ENCODE measurements at regions not wholly inside any gene's neighbourhood (a gene's known extent, or its start where the extent isn't known, plus 50 kb on each side); places are given as distances from the start of the nearest gene placed in this dataset.

DNA sequence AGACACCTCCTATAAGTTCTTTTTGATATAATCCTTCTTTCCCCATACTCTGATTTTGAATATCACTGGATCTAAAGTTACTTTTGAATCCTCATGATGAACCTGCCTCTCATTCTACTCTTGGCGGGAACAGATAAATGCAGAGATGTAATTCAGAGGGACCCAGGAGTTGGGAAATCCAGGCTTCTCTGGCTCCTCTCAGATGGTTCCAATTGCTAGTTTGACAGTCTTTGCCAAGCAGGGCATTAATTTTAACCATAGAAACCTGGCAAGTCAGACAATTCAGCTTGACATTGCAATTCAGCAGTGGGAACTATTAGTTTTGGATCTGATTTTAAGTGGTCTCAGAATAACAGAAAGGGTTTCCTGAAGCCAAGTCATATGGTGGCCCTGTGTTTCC, 67.3 kb upstream of the KLF12 start:
- intact Hi-C loops (cut with DNase I; ENCODE audit: low total_unique reads), result no loop called here
- Histone ChIP-seq H3K9me3 (no peaks in the 10 kb centered on the region), H3K4me3 (no peak overlapping the region), H3K36me3 (no peaks in the 10 kb centered on the region), H3K27me3 (no peaks in the 10 kb centered on the region), H3K4me1 (peaks cover 0 to 3% of the 10 kb centered on the region in 2 donors), H3K27ac (no peak overlapping the region)
- no peak for DNase-seq (ENCODE audit: low spot score in 2 of 2)
- TF ChIP-seq POLR2AphosphoS5 (IDR thresholded peaks at IDR 0.05) (no peak), POLR2A (IDR thresholded peaks at IDR 0.05) (no peak)
- TF ChIP-seq, protein P1, sequence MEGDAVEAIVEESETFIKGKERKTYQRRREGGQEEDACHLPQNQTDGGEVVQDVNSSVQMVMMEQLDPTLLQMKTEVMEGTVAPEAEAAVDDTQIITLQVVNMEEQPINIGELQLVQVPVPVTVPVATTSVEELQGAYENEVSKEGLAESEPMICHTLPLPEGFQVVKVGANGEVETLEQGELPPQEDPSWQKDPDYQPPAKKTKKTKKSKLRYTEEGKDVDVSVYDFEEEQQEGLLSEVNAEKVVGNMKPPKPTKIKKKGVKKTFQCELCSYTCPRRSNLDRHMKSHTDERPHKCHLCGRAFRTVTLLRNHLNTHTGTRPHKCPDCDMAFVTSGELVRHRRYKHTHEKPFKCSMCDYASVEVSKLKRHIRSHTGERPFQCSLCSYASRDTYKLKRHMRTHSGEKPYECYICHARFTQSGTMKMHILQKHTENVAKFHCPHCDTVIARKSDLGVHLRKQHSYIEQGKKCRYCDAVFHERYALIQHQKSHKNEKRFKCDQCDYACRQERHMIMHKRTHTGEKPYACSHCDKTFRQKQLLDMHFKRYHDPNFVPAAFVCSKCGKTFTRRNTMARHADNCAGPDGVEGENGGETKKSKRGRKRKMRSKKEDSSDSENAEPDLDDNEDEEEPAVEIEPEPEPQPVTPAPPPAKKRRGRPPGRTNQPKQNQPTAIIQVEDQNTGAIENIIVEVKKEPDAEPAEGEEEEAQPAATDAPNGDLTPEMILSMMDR (IDR thresholded peaks at IDR 0.05), result no peak

DNA sequence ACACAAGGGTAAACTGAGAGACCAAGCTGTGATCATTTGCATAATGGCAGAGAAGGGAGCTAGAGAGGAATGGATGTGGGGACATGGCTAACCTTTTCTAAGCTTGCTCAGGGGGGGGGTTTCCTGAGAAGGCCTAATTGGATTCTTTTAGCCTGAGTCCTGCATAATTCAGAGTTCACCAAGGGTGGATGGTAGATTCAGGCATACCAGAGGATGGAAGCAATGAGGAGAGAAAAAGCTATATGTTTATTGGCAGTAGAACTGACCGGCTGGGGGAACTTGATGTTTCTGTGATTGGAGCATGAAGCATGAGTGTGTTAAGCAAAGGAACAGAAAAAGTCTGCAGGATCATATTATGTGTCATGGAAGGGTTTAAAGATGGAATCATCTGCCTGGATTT, 65.9 kb upstream of the KLF12 start:
- H3K9me3 ChIP-seq, result no peaks in the 10 kb centered on the region
- no peaks in the 10 kb centered on the region for H3K27me3 ChIP-seq
- TF ChIP-seq POLR2AphosphoS5 (IDR thresholded peaks at IDR 0.05), result no peak
- TF ChIP-seq POLR2A (IDR thresholded peaks at IDR 0.05), result no peak
- TF ChIP-seq, protein P1 (IDR thresholded peaks at IDR 0.05), result no peak
- no peak overlapping the region for H3K4me3 ChIP-seq
- H3K4me1 ChIP-seq, result no peaks in the 10 kb centered on the region
- DNase-seq (ENCODE audit: low spot score in 2 of 2), result no peak
- intact Hi-C loops (cut with DNase I; ENCODE audit: low total_unique reads), result no loop called here
- no peak overlapping the region for H3K27ac ChIP-seq
- H3K36me3 ChIP-seq, result no peaks in the 10 kb centered on the region

DNA sequence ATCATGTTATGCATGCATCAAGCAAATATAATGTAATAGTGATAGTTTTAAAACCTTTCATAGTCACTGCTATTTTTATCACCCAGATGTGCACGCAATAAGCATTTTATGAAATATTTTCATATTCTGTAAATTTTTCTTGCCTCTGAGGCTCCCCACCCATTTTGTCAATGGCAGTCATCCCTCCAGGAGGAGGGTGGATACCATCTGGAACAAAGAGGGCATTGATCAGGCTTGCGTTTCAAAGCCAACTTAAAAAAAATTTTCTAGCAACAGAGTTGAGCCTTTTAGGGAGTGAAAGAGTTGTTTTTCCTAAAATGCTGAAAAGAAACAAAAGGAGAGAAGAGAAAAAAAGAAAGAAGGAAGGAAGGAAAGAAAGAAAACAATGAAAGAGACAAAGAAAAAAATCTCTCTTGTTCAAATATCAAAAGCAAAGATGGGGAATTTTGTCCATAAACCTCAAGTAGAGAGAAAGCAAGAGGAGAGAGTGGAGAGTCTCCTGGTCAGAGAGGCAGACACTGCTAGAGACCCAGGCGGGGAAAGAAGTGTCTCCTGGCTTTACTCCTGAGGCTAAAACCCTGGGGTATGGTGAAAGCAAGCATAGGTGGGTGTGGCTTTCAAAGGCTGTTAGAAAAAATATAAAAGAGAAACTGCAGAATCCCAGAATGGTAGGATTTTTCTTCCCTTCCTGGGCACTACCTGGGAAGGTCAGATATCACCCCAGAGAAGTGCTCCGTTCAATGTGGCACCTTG, 63.6 kb upstream of the KLF12 start:
- Histone ChIP-seq H3K27me3 (no peaks in the 10 kb centered on the region), H3K36me3 (no peaks in the 10 kb centered on the region), H3K27ac (no peak overlapping the region), H3K4me3 (no peak overlapping the region), H3K4me1 (no peaks in the 10 kb centered on the region), H3K9me3 (no peaks in the 10 kb centered on the region)
- no peak for DNase-seq (ENCODE audit: low spot score in 2 of 2)
- intact Hi-C loops (cut with DNase I; ENCODE audit: low total_unique reads), result no loop called here
- TF ChIP-seq POLR2AphosphoS5 (IDR thresholded peaks at IDR 0.05), result no peak
- no peak for TF ChIP-seq POLR2A (IDR thresholded peaks at IDR 0.05)
- TF ChIP-seq, protein P1 (IDR thresholded peaks at IDR 0.05), result no peak

DNA sequence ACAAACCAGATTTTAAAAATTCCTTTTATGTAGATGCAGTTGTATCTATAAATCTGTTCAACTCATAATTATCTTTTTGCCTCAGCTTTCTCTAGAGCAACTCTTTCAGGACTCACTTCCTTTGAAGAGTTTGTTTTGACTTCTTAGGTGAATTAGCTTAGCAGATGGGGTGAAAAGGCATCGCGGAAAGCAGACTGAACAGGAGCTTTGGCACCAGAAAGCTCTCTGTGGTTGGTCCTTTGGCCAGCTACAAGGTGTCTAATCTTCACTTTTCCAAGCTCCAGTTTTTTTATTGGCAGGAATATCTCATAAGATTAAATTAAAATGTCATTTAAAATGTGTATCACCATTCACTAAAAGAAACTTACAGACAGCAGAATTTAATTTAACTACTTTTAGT, 60.6 kb upstream of the KLF12 start:
- intact Hi-C loops (cut with DNase I; ENCODE audit: low total_unique reads), result no loop called here
- TF ChIP-seq POLR2A (IDR thresholded peaks at IDR 0.05) (no peak), POLR2AphosphoS5 (IDR thresholded peaks at IDR 0.05) (no peak)
- TF ChIP-seq, protein P1 (IDR thresholded peaks at IDR 0.05), result no peak
- Histone ChIP-seq H3K27ac (no peak overlapping the region), H3K4me3 (no peak overlapping the region), H3K27me3 (no peaks in the 10 kb centered on the region), H3K4me1 (no peaks in the 10 kb centered on the region), H3K36me3 (no peaks in the 10 kb centered on the region), H3K9me3 (no peaks in the 10 kb centered on the region)
- no peak for DNase-seq (ENCODE audit: low spot score in 2 of 2)

DNA sequence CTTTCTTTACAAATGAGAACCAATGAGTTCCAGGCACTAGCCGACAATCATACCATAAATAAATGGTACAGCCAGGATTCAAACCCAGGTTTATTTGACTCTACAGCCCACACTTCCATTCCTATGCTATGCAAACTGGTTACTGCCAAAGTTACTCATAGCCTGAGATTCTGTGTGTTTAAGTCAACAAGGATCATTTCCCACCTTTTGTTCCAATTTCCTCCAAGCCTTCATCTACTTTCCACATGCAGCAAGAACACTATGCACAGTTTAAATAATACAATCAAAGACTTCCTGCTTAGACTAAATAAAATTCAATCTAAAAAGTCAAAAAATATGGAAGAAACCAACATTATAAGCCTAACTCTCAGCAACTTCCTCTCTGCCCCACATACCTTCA, 59.2 kb upstream of the KLF12 start:
- Histone ChIP-seq H3K4me3 (no peak overlapping the region), H3K4me1 (no peaks in the 10 kb centered on the region), H3K9me3 (no peaks in the 10 kb centered on the region), H3K27me3 (no peaks in the 10 kb centered on the region), H3K27ac (no peak overlapping the region), H3K36me3 (no peaks in the 10 kb centered on the region)
- no peak for DNase-seq (ENCODE audit: low spot score in 2 of 2)
- intact Hi-C loops (cut with DNase I; ENCODE audit: low total_unique reads), result no loop called here
- TF ChIP-seq, protein P1 (IDR thresholded peaks at IDR 0.05), result no peak
- TF ChIP-seq POLR2AphosphoS5 (IDR thresholded peaks at IDR 0.05), result no peak
- TF ChIP-seq POLR2A (IDR thresholded peaks at IDR 0.05), result no peak

All from breast epithelium (tissue), 4 donors.